Iris pigment epithelial cell (primary cell): ENCODE measurements at regions not wholly inside any gene's neighbourhood (a gene's known extent, or its start where the extent isn't known, plus 50 kb on each side); places are given as distances from the start of the nearest gene placed in this dataset.

Experiments used
- DNase-seq: peaks from one replicate; pipeline ENCODE4 v3.0.0-alpha.2; 2011; ENCODE audit warnings: low read depth

GRCh38 chr3:181066143-181067087 lies 76.9 kb upstream of the DNAJC19 start:
- DNase-seq, result no peak

GRCh38 chr3:181056136-181056732 lies 66.7 kb upstream of the DNAJC19 start:
- DNase-seq, result no peak

- DNase-seq, result no peak
Observed at GRCh38 chr3:181054538-181054937, 65.0 kb upstream of the DNAJC19 start.

GRCh38 chr3:181052256-181052655 lies 62.7 kb upstream of the DNAJC19 start:
- DNase-seq, result peak; percentile 56

DNA sequence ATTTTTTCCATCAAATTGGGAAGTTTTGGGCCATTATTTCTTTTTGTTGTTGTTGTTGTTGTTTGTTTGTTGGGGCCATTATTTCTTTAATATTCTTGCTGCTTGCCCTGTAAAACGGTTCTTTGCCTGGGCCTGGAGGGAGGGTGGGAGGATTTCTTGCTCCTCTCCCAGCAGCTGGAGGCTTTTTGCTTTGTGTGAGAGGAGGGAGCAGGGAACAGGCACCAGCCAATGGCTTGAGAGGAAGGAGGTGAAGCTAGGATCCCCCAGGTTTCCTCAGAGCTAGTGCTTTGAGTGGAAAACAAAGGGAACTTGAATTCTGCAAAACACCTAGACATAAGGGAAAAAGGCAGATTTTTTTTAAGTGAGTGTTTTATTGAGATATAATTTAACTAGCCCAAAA lies 61.2 kb upstream of the DNAJC19 start:
- DNase-seq, result no peak

GRCh38 chr3:181040030-181040429 lies 50.5 kb upstream of the DNAJC19 start:
- DNase-seq, result no peak
